GM19397 (cell line): ENCODE measurements at regions not wholly inside any gene's neighbourhood (a gene's known extent, or its start where the extent isn't known, plus 50 kb on each side); places are given as distances from the start of the nearest gene placed in this dataset.

Experiments used
- ATAC-seq: cut with Tn5 transposase; IDR thresholded peaks from one replicate; pipeline ENCODE4 v1.9.1; 2021; ENCODE audit warnings: mild to moderate bottlenecking, moderate library complexity; ENCODE audit not compliant: unreplicated experiment

DNA sequence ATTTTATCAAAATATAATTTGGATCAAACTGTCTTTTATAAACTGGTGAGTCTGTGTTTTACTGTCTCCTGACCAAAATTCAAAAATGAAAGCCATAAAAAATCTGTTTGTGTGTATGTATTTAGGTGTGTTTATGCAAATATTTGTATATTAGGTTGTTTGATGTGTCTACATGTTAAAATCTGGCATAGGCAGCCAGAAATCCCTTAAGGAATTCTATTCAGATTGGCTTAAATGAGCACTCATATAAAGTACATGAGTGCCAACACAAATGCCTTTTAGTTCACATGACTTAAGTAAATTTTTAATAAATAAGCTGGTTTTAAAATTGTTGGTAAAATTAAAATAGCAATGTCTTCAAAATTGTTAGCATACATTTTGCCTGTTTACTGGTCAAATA is 133.3 kb upstream of the GUCY1A2 start:
- ATAC-seq, result no peak

- no peak for ATAC-seq
Measured at GRCh38 chr11:107151158-107151557, 132.9 kb upstream of the GUCY1A2 start.

DNA sequence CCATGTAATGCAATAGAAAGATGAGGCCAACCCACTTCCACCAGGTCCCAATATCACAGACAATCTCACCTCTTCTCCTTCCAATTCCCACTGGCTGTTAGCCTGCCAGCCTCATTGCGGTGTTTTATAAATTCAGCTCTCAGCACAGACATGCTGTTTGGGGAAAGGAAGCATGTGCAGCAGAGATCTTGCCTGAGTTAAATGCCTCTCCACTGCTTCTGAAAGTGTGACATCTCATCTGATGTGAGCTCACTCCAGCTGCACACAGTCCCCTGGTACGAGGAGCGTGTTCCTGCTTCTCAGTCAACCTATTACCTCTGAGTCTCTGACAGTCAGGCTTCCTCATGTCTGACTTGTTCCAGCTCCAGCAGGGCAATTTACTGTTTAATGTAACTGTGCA is 122.7 kb upstream of the GUCY1A2 start:
- ATAC-seq, result no peak

DNA sequence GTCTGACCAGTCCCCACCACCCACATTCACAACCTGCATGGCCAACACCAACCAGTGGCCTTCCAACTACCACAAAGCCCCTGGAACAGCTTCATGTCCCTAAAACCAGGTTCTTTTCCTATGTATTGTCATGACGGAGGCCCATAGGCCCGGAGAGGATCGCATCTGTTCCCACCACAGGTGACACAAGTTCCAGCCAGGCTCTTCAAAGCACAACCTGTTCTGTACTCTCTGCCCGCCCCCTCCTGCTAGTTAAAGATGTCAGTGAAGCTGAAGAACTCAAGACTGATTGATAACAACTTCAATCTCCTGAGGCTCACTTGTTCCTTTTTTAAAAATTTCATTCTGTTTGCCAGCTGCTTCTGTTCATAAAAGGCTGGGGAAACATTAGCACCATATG is 121.1 kb upstream of the GUCY1A2 start:
- ATAC-seq, result no peak

DNA sequence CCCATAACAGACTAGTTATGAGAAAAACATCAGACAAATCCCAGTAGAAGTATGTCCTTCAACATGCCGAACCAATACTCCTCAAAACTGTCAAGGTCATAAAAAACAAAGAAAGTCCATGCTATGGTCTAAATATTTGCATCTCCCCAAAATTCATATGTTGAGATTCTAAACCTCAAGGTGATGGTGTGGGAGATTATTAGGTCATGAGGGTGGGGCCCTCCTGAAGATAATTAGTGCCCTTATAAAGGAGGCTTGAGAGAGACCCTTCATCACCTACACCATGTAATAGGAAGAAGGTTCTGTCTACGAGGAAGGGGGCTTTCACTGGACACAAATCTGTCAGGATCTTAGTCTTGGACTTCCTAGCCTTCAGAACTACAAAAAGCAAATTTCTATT is 118.6 kb upstream of the GUCY1A2 start:
- no peak for ATAC-seq

- ATAC-seq, result no peak
Measured at GRCh38 chr11:107131756-107132155, 113.5 kb upstream of the GUCY1A2 start.

- no peak for ATAC-seq
Measured at GRCh38 chr11:107123022-107123421, 104.7 kb upstream of the GUCY1A2 start.

DNA sequence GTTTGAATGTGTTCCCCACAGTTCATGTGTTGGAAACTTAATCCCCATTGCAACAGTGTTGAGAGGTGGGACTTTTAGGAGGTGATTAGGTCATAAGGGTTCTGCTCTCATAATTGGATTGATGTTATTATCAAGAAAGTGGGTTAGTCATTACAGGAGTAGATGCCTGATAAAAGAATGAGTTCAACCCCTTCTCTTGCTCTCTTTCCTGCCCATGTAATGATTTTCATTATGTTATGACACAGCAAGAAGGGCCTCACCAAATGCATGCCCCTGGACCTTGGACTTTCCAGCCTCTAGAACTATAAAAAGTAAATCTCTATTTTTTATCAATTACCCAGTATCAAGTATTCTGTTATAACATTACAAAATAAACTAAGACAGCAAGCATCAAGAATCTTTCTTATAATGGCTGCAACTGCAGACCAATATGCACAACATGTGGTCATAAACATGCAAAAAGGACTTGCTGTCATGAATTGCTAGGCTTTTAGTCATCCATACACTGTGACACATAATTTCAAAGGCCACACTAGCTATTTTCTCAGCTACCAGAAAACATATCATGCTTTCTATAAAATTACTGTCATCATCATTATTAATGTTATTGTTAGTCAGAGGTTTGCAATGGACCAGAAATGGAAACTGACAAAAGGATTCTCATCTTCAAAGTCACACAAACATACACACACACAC is 99.9 kb upstream of the GUCY1A2 start:
- ATAC-seq, result no peak

- no peak for ATAC-seq
Measured at GRCh38 chr11:107116358-107116757, 98.1 kb upstream of the GUCY1A2 start.

GRCh38 chr11:107102692-107103477 is 84.6 kb upstream of the GUCY1A2 start:
- ATAC-seq, result no peak

DNA sequence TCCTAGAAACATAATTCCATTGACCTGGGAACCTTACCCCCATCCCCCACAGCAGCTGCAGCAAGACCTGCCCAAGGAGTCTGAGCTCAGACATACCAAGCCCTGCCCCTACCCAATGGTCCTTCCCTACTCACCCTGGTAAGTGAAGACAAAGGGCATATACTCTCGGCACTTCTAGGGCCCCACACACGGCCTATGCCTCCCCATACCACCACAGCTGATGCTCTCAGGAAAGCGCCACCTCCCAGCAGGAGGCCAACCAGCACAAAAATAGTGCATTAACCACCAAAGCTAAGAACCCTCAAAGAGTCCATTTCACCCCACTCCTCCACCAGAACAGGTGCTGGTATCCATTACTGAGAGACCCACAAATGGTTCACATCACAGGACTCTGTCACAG is 74.4 kb upstream of the GUCY1A2 start:
- no peak for ATAC-seq

DNA sequence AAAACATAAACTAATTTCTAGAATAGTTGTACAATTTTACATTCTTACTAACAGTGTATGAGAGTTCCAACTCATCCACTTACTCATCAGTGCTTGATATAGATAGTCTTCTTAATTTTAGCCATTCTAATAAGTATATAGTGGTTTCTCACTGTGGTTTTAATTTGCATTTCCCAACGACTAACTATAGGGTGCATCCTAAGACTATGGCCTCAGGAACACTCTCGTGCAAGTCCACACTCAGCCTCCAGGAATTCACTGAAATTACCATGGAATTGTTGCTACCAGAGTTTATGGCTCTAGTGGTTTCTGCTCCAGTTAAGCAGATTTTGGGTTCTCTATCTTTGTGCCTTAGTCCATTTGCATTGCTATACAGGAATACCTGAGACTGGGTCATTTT is 60.1 kb upstream of the GUCY1A2 start:
- no peak for ATAC-seq

GRCh38 chr11:107076832-107077231 is 58.6 kb upstream of the GUCY1A2 start:
- no peak for ATAC-seq

DNA sequence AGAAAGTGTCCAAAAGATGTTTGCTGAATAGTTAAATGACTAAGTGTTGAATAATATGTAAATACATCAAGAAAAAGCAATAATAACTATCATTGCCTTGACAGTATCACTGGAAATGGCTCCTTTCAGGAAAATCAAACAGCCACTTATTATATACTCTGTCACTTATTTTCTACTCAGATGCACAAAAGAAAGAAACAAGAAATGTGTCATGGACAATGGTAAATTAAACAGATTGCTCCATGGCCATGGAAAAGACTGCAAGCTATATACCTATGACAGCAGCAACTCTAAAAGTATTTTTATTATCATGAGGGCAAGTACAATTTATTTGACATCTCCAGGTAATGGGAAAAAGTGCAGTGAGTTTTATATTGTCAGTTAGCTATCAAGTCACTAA is 52.9 kb upstream of the GUCY1A2 start:
- no peak for ATAC-seq
